ENCODE measurements at regions not wholly inside any gene's neighbourhood (a gene's known extent, or its start where the extent isn't known, plus 50 kb on each side); places are given as distances from the start of the nearest gene placed in this dataset.

- DNase-seq, result no peak
Measured at GRCh38 chr5:2258861-2259260, 376.1 kb upstream of the IRX4 start.

- DNase-seq, result no peak
Measured at GRCh38 chr5:2257326-2258244, 374.9 kb upstream of the IRX4 start.

GRCh38 chr5:2256691-2257280 lies 374.1 kb upstream of the IRX4 start:
- DNase-seq, result no peak

DNA sequence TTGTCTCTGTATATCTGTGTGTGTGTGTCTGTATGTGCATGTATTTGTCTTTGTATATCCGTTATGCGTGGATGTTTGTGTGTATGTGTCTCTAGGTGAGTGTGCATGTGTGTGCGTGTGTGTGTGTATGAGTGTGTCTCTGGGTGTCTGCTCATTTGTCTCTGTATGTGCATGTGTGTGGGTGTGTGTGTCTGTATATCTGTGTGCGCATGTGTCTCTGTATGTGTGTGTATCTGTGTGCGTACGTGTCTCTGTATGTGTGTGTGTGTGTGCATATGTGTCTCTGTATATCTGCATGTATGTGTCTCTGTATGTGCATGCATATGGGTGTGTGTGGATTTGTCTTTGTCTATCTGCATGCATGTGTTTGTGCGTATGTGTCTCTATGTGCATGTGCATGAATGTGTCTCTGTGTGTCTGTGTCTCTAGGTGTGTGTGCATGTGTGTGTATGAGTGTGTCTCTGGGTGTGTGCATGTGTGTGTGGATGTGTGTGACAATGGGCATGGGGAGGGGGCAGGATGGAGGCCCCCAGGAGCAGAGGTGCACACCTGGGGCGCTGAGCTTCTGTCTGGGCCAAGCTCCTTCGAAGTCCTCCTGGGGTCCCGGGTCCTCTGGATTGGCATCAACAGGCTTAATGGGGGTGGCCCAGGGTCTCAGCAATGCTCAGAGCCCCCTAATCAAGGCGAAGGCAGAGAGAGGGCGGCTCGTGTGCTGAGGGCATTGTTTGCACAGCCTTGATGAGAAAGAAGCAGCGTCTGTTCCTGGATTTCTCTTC lies 373.4 kb upstream of the IRX4 start:
- no peak for DNase-seq

DNA sequence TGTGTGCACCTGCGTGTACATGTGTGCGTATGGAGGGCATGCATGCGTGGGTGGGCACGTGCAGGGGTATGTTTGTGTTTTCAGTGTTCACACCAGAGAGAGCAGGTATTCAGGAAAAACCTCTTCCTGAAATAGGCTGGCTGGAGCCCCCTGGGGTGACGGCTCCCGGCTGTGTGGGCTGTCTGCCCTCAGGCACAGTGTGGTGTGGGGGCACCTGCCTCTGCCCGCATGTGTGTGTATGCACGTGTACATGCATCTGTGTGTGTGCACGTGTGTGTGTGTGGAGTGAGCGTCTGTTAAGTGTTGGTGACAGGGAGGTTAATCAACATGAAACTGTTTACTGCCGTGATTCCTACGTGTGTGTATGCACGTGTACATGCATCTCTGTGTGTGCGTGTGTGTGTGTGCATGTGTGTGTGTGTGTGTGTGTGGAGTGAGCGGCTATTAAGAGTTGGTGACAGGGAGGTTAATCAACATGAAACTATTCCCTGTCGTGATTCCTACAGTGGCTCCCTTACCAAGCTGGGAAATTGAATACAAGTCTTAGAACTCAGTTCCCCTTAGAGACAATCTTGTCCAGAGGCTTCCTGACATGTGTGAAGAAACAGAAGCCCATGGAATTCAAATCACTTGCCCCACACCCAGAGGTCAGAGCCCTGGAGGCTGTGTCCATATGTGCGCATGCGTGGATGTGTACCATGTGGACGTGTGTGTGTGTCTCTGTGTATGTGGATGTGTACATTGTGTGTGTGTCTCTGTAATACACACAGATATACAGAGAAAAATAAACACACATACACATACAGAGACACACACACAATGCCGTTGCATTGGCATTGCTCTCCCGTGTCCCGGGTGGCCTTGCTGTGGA lies 372.4 kb upstream of the IRX4 start:
- no peak for DNase-seq

DNA sequence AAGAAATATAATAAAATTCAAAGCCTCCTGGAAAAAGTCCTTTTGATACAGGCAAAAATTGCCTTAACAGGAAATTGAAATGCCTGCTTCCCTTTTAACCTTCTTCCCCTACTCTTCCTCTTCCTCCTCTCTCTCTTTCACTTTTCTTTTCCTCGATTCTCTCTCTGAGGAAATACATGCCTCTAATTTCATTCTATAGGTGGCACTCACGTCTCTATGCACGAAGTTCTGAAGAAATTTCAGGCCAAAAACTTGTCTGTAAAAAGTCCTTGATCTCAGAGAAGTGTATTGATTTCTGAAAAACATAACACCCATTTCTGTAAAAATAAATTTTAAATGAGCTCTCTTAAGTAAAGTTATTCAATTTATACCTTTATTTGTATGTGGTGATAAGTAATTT lies 371.7 kb upstream of the IRX4 start:
- no peak for DNase-seq

- DNase-seq, result no peak
Measured at GRCh38 chr5:2253040-2253975, 370.6 kb upstream of the IRX4 start.

GRCh38 chr5:2251751-2252150 lies 369.0 kb upstream of the IRX4 start:
- DNase-seq, result no peak

- DNase-seq, result no peak
Measured at GRCh38 chr5:2251298-2251697, 368.6 kb upstream of the IRX4 start.

DNA sequence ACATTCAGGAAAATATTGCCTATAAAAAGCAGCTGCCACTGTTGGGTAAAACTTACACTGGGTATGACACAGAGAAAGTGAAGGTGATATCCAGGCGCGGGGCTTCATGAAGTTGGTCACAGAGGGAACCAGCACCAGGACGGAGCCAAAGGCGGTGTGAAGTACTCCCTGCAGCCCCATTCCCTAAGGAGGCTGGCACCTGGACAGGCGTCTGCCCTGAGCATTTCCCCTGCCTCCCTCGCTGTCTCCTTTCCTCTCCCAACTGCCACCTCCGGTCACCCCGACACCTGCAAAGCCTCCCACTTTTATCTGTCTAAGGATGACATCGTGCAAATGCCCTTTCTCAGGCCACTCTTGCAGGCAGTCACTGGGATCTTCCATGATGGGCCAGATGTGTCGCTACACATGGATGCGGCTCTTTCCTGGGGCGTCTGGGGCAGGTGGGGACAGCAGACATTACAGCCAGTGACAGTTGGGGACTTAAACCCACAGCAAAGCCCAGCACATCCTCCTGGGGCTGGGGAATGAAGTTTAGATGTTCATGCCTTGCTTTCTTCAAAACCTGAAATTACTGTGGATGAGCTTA lies 367.7 kb upstream of the IRX4 start:
- DNase-seq, result no peak

DNA sequence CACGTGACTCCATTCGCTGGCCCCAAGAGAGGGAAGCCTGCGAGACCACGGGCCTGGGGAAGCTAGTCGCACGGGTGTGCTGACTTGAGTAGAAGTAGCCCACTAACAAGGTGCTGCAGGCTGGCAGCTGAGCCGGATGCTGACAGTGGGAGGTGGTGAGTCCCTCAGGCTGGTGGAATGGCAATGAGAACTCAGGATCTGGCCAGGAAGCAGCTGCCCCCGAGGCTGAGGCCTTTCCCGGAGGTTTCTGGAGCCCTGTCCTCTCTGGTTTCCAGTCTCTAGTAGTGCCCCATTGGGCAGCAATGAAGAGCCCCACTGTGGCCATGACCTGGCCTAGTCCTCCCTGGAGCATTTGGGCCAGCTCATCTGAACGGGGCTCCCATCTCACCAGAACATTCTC lies 366.7 kb upstream of the IRX4 start:
- DNase-seq, result no peak

DNA sequence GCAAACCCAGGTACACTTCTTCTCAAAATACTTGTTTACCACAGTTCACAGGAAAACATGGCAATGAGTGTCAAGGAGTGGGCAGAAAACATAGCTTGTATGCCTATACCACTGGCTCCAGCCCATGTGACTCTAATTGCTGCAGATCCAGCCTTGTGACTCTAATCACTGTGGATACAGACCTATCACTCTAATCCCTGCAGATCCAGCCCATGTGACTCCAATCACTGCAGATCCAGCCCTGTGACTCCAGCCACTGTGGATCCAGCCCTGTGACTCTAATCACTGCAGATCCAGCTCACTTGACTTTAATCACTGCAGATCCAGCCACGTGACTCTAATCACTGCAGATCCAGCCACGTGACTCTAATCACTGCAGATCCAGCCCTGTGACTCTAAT lies 366.3 kb upstream of the IRX4 start:
- no peak for DNase-seq

DNA sequence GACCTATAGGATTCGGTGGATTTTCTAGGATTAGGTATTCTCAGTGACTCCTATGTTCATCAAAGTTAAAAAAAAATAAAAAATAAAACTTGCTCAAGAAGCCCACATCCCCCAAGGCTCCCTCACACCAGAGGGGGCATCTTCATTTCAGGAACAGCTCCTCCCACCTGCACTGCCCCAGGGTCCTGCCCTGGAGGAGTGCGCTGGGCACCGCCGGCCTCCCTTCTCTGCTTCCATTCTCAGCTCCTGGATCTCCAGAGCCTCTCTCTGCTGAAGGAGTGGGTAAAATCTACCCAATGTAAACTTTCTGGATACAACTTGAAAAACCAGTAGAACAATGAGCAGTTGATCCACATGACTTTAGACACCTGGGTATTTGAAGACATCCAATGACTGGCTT lies 359.8 kb upstream of the IRX4 start:
- no peak for DNase-seq

DNA sequence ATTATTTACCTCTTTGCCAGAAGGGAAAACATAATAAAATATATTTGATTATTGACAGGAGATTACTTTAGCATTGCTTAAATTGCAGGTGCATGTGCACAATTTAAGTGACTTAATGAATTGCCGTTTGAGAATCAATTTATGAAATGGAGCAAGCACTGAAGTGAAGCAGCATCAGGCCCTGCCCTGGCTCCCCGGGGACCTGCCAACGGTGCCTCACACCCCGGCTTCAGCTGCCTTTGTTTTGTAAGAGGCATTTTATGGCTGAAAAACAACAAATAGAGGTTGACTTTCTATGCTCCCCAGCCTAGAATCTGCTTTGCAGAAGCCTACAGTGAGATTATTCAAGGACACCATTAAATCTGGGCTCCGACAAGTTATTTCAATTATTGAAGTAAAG lies 359.1 kb upstream of the IRX4 start:
- DNase-seq, result no peak

GRCh38 chr5:2240118-2240904 lies 357.6 kb upstream of the IRX4 start:
- no peak for DNase-seq

GRCh38 chr5:2239201-2239910 lies 356.6 kb upstream of the IRX4 start:
- DNase-seq, result no peak

- DNase-seq, result no peak
Measured at GRCh38 chr5:2238732-2239131, 356.0 kb upstream of the IRX4 start.

DNA sequence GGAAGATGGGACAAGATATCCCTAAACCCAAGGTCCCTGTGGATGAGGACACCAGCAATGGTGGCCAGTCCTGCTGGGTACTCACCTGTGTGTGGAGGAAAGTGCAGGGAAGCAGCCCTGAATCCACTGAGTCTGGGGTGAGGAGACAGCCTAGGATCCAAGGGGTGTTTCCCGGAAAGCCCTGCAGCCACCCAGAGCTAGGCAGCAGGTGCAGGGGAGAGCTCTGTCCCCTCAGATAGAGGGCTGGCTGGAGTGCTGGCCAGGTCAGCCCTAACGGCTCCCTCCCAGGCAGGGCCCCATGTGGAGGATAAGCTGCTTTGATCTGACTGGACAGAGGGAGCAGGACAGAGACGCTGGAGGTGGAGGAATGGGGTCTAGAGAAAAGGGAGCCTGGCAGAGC lies 344.7 kb upstream of the IRX4 start:
- no peak for DNase-seq

- no peak for DNase-seq
Measured at GRCh38 chr5:2224689-2225088, 342.0 kb upstream of the IRX4 start.

GRCh38 chr5:2223303-2223702 lies 340.6 kb upstream of the IRX4 start:
- no peak for DNase-seq

All from NCI-H2227 treated with DMSO at 0.1 percent for 48 hours (cell line).